Retinal pigment epithelial cell (primary cell): ENCODE measurements at regions not wholly inside any gene's neighbourhood (a gene's known extent, or its start where the extent isn't known, plus 50 kb on each side); places are given as distances from the start of the nearest gene placed in this dataset.

Source experiments
- DNase-seq: peaks from one replicate; pipeline ENCODE4 v3.0.0-alpha.2; 2010; ENCODE audit warnings: low read depth
- H3K4me3 ChIP-seq: 2 replicates; pipeline ENCODE4 v1.5.1; 2011; ENCODE audit warnings: mild to moderate bottlenecking, low read length, control low read depth, moderate library complexity
- CTCF ChIP-seq: conservative IDR thresholded peaks from 2 replicates; pipeline ENCODE4 v1.5.1; 2011; ENCODE audit warnings: low read depth, low read length, control low read depth, inconsistent platforms

DNA sequence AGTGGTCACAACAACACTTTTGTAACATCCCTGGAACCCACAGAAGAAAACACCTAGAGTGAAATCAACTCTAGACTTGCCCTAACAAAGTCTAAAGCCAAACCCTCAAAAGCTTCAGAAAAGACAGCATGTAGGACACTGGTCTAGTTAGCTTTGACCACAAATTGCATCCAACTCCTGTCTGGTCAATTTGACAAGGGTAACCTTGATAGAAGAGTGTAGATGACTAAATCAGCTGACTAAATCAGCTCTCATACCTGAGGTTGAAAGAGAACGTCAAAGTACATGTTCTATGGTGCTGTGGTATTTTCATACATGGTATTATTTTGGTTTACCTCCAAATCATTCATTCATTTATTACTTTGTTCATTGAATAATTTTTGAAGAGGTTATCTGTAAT lies 272.8 kb downstream of the KLF5 start:
- DNase-seq, result no peak
- TF ChIP-seq CTCF, result no peak

DNA sequence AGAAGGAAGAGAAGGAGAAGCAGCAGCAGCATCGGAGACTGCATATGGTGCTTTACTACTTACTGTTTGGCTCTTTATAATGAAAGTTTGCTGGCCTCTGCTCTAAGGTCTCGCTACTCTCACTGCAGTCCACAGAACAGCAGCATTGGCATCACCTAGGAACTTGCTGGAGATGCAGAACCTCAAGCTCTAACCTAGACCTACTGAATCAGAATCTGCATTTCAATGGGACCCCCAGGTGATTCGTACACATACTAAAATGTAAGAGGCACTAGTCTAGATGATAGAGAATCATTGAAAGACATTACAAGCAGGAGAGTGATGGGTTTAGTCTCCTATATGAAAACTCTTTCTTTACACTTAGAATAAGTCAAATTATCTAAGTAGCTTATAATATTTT lies 270.6 kb downstream of the KLF5 start:
- H3K4me3 ChIP-seq, result no peak overlapping the region
- no peak for DNase-seq
- no peak for TF ChIP-seq CTCF

More for the DNA sequence above, 272.8 kb downstream of the KLF5 start:
- H3K4me3 ChIP-seq, result no peak overlapping the region

GRCh38 chr13:73327579-73327978 lies 268.8 kb downstream of the KLF5 start:
- no peak for TF ChIP-seq CTCF
- no peak overlapping the region for H3K4me3 ChIP-seq
- DNase-seq, result no peak

- no peak for TF ChIP-seq CTCF
- DNase-seq, result no peak
- peak overlapping the region; percentile 8 for H3K4me3 ChIP-seq
These were observed 267.1 kb downstream of the KLF5 start for GRCh38 chr13:73325723-73326558.

- TF ChIP-seq CTCF, result no peak
- peak overlapping the region; percentile 8 for H3K4me3 ChIP-seq
- no peak for DNase-seq
These were observed 266.3 kb downstream of the KLF5 start for GRCh38 chr13:73324842-73325722.

DNA sequence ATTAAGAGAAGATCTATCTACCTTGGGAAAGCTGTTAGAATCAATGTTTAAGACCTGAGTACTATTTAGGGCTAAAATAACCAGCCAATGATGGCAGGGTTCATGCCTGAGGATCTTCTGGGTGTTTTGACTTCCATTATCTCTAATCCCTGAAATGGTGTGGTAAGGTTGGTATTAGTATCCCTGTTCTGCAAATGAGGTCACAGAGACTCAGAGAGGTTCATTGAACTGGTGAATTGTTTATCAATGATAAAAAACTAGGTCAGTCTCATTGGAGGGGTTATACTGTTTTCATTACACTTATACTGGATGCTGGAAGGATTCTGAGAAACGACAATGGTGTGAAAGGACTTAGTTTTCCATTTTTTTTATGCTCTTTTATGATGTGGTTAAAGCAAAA lies 264.8 kb downstream of the KLF5 start:
- no peak overlapping the region for H3K4me3 ChIP-seq
- TF ChIP-seq CTCF, result no peak
- no peak for DNase-seq
